Activated T-cell treated with anti-CD3 and anti-CD28 coated beads, Interleukin-2, amount 50 U/mL, for 72 hours (primary cell): ENCODE measurements at regions not wholly inside any gene's neighbourhood (a gene's known extent, or its start where the extent isn't known, plus 50 kb on each side); places are given as distances from the start of the nearest gene placed in this dataset.
A peak's percentile ranks its signal among the peaks of the same experiment; 100 is the strongest.

Source experiments
- ATAC-seq, 2 donors: fragments of 150-1000 bp; cut with Tn5 transposase; replicated peaks in 1 of 2; 2 replicates each; pipeline ENCODE4 v1.10.0; 2021; ENCODE audit warnings: moderate library complexity in 2 of 2, mild to moderate bottlenecking in 1 of 2
- DNase-seq, 2 donors: peaks; one replicate each; pipeline ENCODE4 v3.0.0; 2021 to 2022; ENCODE audit warnings: mixed read lengths in 1 of 2
- H3K27ac Mint-ChIP-seq: one replicate; pipeline ENCODE4 v1.8.0; 2022; ENCODE audit warnings: mild to moderate bottlenecking, moderate library complexity, mixed read lengths
- H3K27me3 Mint-ChIP-seq: one replicate; pipeline ENCODE4 v1.8.0; 2022; ENCODE audit warnings: low read depth, mixed read lengths
- H3K36me3 Mint-ChIP-seq, 2 donors: one replicate each; pipeline ENCODE4 v1.8.0; 2022; ENCODE audit warnings: mixed read lengths in 2 of 2, mild to moderate bottlenecking in 1 of 2; ENCODE audit not compliant: insufficient read depth in 2 of 2
- H3K4me1 Mint-ChIP-seq: one replicate; pipeline ENCODE4 v1.8.0; 2022; ENCODE audit warnings: low read depth, mixed read lengths
- H3K4me3 Mint-ChIP-seq, 2 donors: one replicate each; pipeline ENCODE4 v1.8.0; 2022; ENCODE audit warnings: mild to moderate bottlenecking in 2 of 2, mixed read lengths in 2 of 2, moderate library complexity in 2 of 2
- H3K9me3 Mint-ChIP-seq, 2 donors: one replicate each; pipeline ENCODE4 v1.8.0; 2022; ENCODE audit warnings: mixed read lengths in 2 of 2

- no peak overlapping the region for H3K27ac Mint-ChIP-seq
These were observed 193.5 kb downstream of the SS18 start for GRCh38 chr18:25896956-25897355.

GRCh38 chr18:25896178-25896780 lies 194.1 kb downstream of the SS18 start:
- no peaks in the 10 kb centered on the region for H3K36me3 Mint-ChIP-seq
- H3K4me1 Mint-ChIP-seq = no peaks in the 10 kb centered on the region
- no peak for ATAC-seq
- H3K9me3 Mint-ChIP-seq = peaks cover 0 to 1% of the 10 kb centered on the region in 2 donors
- peaks cover 14% of the 10 kb centered on the region for H3K27me3 Mint-ChIP-seq
- H3K4me3 Mint-ChIP-seq = no peak overlapping the region
- DNase-seq = peak; percentile 20 to 29
- H3K27ac Mint-ChIP-seq = no peak overlapping the region

More at GRCh38 chr18:25896956-25897355, 193.5 kb downstream of the SS18 start:
- Mint-ChIP-seq H3K9me3 (peaks cover 1 to 2% of the 10 kb centered on the region in 2 donors), H3K4me3 (no peak overlapping the region), H3K36me3 (no peaks in the 10 kb centered on the region), H3K4me1 (no peaks in the 10 kb centered on the region), H3K27me3 (peaks cover 17% of the 10 kb centered on the region)
- DNase-seq (no peak), ATAC-seq (no peak)

DNA sequence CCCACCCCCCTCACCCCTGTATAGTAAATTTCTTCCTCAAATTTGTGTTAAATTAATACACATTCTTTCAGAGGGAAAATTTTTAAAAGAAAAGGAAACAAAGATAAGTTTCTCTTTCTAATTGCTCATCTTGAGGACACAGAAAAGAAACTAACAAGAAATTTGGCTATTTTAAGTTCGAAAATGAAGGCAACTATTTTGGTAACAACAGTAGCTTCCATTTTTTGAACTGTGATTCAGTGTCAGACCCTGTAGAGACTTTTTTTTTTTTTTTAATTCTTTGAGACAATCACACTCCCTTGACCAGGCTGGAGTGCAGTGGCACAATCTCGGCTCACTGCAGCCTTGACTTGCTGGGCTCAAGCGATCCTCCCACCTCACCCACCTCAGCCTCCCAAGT lies 194.9 kb downstream of the SS18 start:
- Mint-ChIP-seq H3K27ac (no peak overlapping the region), H3K27me3 (peaks cover 14% of the 10 kb centered on the region), H3K36me3 (no peaks in the 10 kb centered on the region), H3K9me3 (peaks cover 0 to 1% of the 10 kb centered on the region in 2 donors), H3K4me3 (no peak overlapping the region), H3K4me1 (no peaks in the 10 kb centered on the region)
- DNase-seq (no peak), ATAC-seq (no peak)

DNA sequence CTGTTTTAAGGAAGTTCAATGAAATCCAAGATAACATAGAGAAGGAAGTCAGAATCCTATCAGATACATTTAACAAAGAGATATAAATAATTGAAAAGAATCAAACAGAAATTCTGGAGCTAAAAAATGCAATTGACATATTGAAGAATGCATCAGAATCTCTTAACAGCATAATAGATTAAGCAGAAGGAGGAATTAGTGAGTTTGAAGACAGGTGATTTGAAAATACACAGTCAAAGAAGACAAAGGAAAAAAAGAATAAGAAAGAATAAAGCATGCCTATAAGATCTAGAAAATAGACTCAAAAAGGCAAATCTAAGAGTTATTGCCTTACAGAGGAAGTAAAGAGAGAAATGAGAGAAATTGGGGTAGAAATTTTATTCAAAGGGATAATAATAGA lies 204.1 kb downstream of the SS18 start:
- H3K9me3 Mint-ChIP-seq = peaks cover 6 to 8% of the 10 kb centered on the region in 2 donors
- H3K27me3 Mint-ChIP-seq = no peaks in the 10 kb centered on the region

DNA sequence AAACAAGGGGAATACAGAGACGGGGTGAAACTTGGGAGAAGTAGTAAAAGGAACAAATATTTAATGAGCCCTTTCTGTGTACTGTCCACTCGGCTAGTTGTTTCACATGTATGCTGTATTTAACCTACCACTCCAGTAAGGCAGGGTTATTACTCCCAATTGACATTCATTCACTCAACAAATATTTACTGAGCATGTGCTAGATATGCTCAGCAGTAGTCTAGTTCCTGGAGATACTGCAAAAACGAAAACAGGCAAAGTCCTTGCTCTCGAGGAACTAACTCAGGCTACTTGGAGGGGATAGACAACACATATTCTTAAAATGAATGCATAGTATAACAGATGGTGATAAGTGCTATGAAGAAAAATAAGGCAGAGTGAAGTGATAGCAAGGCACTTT lies 207.3 kb downstream of the SS18 start:
- Mint-ChIP-seq H3K9me3 (peaks cover 6 to 8% of the 10 kb centered on the region in 2 donors), H3K4me3 (no peak overlapping the region), H3K27me3 (no peaks in the 10 kb centered on the region), H3K27ac (no peak overlapping the region), H3K36me3 (peaks cover 0 to 4% of the 10 kb centered on the region in 2 donors), H3K4me1 (no peaks in the 10 kb centered on the region)
- ATAC-seq = no peak
- DNase-seq = no peak

More for the DNA sequence above, 204.1 kb downstream of the SS18 start:
- DNase-seq (no peak), ATAC-seq (no peak)
- Mint-ChIP-seq H3K4me3 (no peak overlapping the region), H3K4me1 (no peaks in the 10 kb centered on the region), H3K27ac (no peak overlapping the region), H3K36me3 (peaks cover 0 to 4% of the 10 kb centered on the region in 2 donors)

GRCh38 chr18:25881149-25881548 lies 209.3 kb downstream of the SS18 start:
- no peak for ATAC-seq
- no peak for DNase-seq
- Mint-ChIP-seq H3K4me1 (no peaks in the 10 kb centered on the region), H3K9me3 (peaks cover 1 to 3% of the 10 kb centered on the region in 2 donors), H3K36me3 (no peaks in the 10 kb centered on the region), H3K27me3 (no peaks in the 10 kb centered on the region), H3K4me3 (no peak overlapping the region), H3K27ac (no peak overlapping the region)

DNA sequence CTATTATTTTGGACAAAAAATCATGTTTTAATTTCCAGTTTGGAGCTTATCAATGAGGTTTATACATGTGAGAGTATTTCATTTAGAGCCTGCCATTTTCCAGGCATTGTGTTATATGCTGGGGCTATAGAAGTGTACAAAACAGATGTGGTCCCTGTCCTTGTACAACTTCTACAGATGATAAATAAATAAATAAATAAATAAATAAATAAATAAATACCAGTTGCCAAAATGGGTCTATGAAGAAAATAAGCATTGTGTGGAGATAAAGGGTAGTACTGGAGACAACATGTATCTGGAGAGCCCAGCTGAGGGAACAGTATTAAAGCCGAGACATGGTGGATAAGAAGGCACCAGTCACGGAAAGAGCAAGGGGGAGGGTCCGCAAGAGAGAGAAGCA lies 210.0 kb downstream of the SS18 start:
- Mint-ChIP-seq H3K27me3 (no peaks in the 10 kb centered on the region), H3K4me1 (no peaks in the 10 kb centered on the region), H3K4me3 (no peak overlapping the region), H3K27ac (no peak overlapping the region), H3K9me3 (peaks cover 1 to 2% of the 10 kb centered on the region in 2 donors), H3K36me3 (no peaks in the 10 kb centered on the region)
- no peak for ATAC-seq
- DNase-seq = no peak

GRCh38 chr18:25876330-25876948 lies 214.0 kb downstream of the SS18 start:
- Mint-ChIP-seq H3K36me3 (no peaks in the 10 kb centered on the region), H3K9me3 (peaks cover 0 to 2% of the 10 kb centered on the region in 2 donors), H3K4me3 (no peak overlapping the region), H3K27me3 (peaks cover 6% of the 10 kb centered on the region), H3K4me1 (no peaks in the 10 kb centered on the region), H3K27ac (no peak overlapping the region)
- no peak for ATAC-seq
- DNase-seq = no peak

- Mint-ChIP-seq H3K4me3 (no peak overlapping the region), H3K4me1 (no peaks in the 10 kb centered on the region), H3K27ac (no peak overlapping the region), H3K27me3 (peaks cover 8% of the 10 kb centered on the region), H3K9me3 (peaks cover 0 to 2% of the 10 kb centered on the region in 2 donors), H3K36me3 (no peaks in the 10 kb centered on the region)
- ATAC-seq (no peak), DNase-seq (no peak)
These were observed 214.7 kb downstream of the SS18 start for GRCh38 chr18:25875551-25876240.

DNA sequence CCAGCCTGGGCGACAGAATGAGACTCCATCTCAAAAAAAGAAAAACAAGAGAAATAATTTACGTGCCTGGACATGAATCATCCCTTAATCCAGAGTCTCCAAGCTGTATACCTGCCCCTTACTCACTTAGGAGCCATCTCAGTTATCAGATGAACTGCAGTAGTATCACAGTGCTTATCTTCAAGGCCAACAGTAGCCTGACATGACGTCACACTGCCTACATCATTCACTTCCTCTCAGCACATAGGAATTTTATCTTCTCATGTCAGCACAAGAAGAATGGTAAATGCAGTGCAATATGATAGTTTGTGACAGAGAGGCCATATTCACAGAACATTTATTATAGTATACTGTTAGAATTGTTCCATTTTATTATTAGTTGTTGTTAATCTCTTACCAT lies 216.6 kb downstream of the SS18 start:
- Mint-ChIP-seq H3K9me3 (peaks cover 0 to 2% of the 10 kb centered on the region in 2 donors), H3K36me3 (peaks cover 0 to 2% of the 10 kb centered on the region in 2 donors), H3K4me3 (no peak overlapping the region), H3K27ac (no peak overlapping the region), H3K4me1 (no peaks in the 10 kb centered on the region), H3K27me3 (peaks cover 8% of the 10 kb centered on the region)
- ATAC-seq = no peak
- no peak for DNase-seq

DNA sequence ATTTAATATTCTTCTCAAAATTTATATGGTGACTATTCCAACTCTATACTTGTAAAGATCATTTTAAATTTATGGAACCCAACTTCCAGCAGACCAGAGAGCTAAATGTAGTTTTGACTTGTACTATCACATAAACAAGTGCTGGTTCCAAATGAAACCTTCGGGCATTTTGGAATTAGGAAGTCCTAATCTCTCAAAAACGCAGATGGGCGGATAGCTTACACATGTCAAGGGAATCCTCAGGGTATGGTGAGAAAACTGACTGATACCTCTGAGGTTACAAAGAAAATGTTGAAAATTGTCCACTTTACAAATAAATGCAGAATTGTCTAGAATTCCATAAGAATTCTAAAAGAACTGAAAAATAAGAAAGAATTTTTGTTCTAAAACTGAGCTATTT lies 224.1 kb downstream of the SS18 start:
- H3K27me3 Mint-ChIP-seq = peaks cover under 1% of the 10 kb centered on the region

GRCh38 chr18:25862881-25863600 lies 227.4 kb downstream of the SS18 start:
- H3K9me3 Mint-ChIP-seq = no peaks in the 10 kb centered on the region
- no peak overlapping the region for H3K27ac Mint-ChIP-seq
- DNase-seq = no peak
- no peak overlapping the region for H3K4me3 Mint-ChIP-seq
- ATAC-seq = no peak
- H3K36me3 Mint-ChIP-seq = no peaks in the 10 kb centered on the region
- no peaks in the 10 kb centered on the region for H3K27me3 Mint-ChIP-seq
- no peaks in the 10 kb centered on the region for H3K4me1 Mint-ChIP-seq

More for the DNA sequence above, 224.1 kb downstream of the SS18 start:
- no peak overlapping the region for H3K4me3 Mint-ChIP-seq
- DNase-seq = no peak
- ATAC-seq = no peak
- H3K36me3 Mint-ChIP-seq = peaks cover 0 to 2% of the 10 kb centered on the region in 2 donors
- H3K4me1 Mint-ChIP-seq = no peaks in the 10 kb centered on the region
- no peak overlapping the region for H3K27ac Mint-ChIP-seq
- no peaks in the 10 kb centered on the region for H3K9me3 Mint-ChIP-seq
